H9 (cell line): ENCODE measurements at regions not wholly inside any gene's neighbourhood (a gene's known extent, or its start where the extent isn't known, plus 50 kb on each side); places are given as distances from the start of the nearest gene placed in this dataset.

Experiments
- DNase-seq: peaks from one replicate; pipeline ENCODE4 v3.0.0-alpha.2; 2017
- H2AFZ ChIP-seq: one replicate; pipeline ENCODE4 v1.6.1; 2013; ENCODE audit warnings: mild to moderate bottlenecking, low read length, control low read depth, moderate library complexity
- H2AK5ac ChIP-seq: 2 replicates; pipeline ENCODE4 v1.6.1; 2013; ENCODE audit warnings: low read length, control low read depth, mixed read lengths; ENCODE audit not compliant: insufficient read length
- H2BK120ac ChIP-seq: one replicate; pipeline ENCODE4 v1.6.1; 2013; ENCODE audit warnings: low read depth, mild to moderate bottlenecking, low read length, control low read depth, inconsistent platforms; ENCODE audit not compliant: poor library complexity, severe bottlenecking
- H2BK12ac ChIP-seq: 2 replicates; pipeline ENCODE4 v1.6.1; 2013; ENCODE audit warnings: low read length, control low read depth, mixed read lengths, low read depth; ENCODE audit not compliant: insufficient read length
- H2BK15ac ChIP-seq: 2 replicates; pipeline ENCODE4 v1.6.1; 2013; ENCODE audit warnings: low read depth, low read length, control low read depth
- H2BK20ac ChIP-seq: one replicate; pipeline ENCODE4 v1.6.1; 2013; ENCODE audit warnings: low read depth, mild to moderate bottlenecking, low read length, control low read depth, inconsistent platforms; ENCODE audit not compliant: poor library complexity, severe bottlenecking
- H2BK5ac ChIP-seq: 2 replicates; pipeline ENCODE4 v1.6.1; 2013; ENCODE audit warnings: low read length, control low read depth, mixed read lengths; ENCODE audit not compliant: insufficient read length
- H3K14ac ChIP-seq: 2 replicates; pipeline ENCODE4 v1.6.1; 2013; ENCODE audit warnings: low read length, control low read depth; ENCODE audit not compliant: insufficient read depth
- H3K18ac ChIP-seq: 2 replicates; pipeline ENCODE4 v1.6.1; 2013; ENCODE audit warnings: low read depth, mild to moderate bottlenecking, mixed read lengths, low read length, control low read depth; ENCODE audit not compliant: insufficient read length
- H3K23ac ChIP-seq: 2 replicates; pipeline ENCODE4 v1.6.1; 2013; ENCODE audit warnings: low read length, control low read depth, mixed read lengths, low read depth; ENCODE audit not compliant: insufficient read length
- H3K23me2 ChIP-seq: 2 replicates; pipeline ENCODE4 v1.6.1; 2013; ENCODE audit warnings: low read depth, mild to moderate bottlenecking, mixed read lengths, low read length, control low read depth; ENCODE audit not compliant: insufficient read length, poor library complexity, severe bottlenecking
- H3K27ac ChIP-seq: 2 replicates; pipeline ENCODE4 v1.5.1; 2013; ENCODE audit warnings: low read length, control low read depth, mixed read lengths, low read depth; ENCODE audit not compliant: insufficient read length
- H3K27me3 ChIP-seq: 2 replicates; pipeline ENCODE4 v1.6.1; 2013; ENCODE audit warnings: low read length, control low read depth, inconsistent platforms; ENCODE audit not compliant: insufficient read depth
- H3K4ac ChIP-seq: 2 replicates; pipeline ENCODE4 v1.6.1; 2013; ENCODE audit warnings: low read depth, mild to moderate bottlenecking, control low read depth, inconsistent platforms, low read length, moderate library complexity
- H3K4me1 ChIP-seq: 2 replicates; pipeline ENCODE4 v1.6.1; 2013; ENCODE audit warnings: low read length, control low read depth, inconsistent platforms; ENCODE audit not compliant: insufficient read depth
- H3K4me2 ChIP-seq: 2 replicates; pipeline ENCODE4 v1.6.1; 2013; ENCODE audit warnings: low read length, control low read depth, mixed read lengths; ENCODE audit not compliant: insufficient read length, insufficient read depth
- H3K56ac ChIP-seq: 2 replicates; pipeline ENCODE4 v1.6.1; 2013; ENCODE audit warnings: low read depth, mild to moderate bottlenecking, mixed read lengths, low read length, control low read depth; ENCODE audit not compliant: insufficient read length
- H3K79me1 ChIP-seq: 2 replicates; pipeline ENCODE4 v1.6.1; 2013; ENCODE audit warnings: low read depth, mild to moderate bottlenecking, moderate library complexity, low read length, control low read depth, inconsistent platforms; ENCODE audit not compliant: insufficient read depth, poor library complexity, severe bottlenecking
- H3K79me2 ChIP-seq: 2 replicates; pipeline ENCODE4 v1.6.1; 2013; ENCODE audit warnings: low read length, control low read depth, inconsistent platforms; ENCODE audit not compliant: insufficient read depth
- H3K9ac ChIP-seq: 2 replicates; pipeline ENCODE4 v1.6.1; 2013; ENCODE audit warnings: low read length, control low read depth, mixed read lengths; ENCODE audit not compliant: insufficient read length; ENCODE audit errors: extremely low read depth
- H3K9me3 ChIP-seq: one replicate; pipeline ENCODE4 v1.6.1; 2013; ENCODE audit warnings: low read depth, low read length, inconsistent platforms; ENCODE audit not compliant: control insufficient read depth
- H3T11ph ChIP-seq: one replicate; pipeline ENCODE4 v1.6.1; 2013; ENCODE audit warnings: mild to moderate bottlenecking, low read length, control low read depth, inconsistent platforms
- H4K20me1 ChIP-seq: one replicate; pipeline ENCODE4 v1.6.1; 2013; ENCODE audit not compliant: control insufficient read depth, insufficient read length, insufficient read depth
- H4K5ac ChIP-seq: 2 replicates; pipeline ENCODE4 v1.6.1; 2013; ENCODE audit warnings: low read depth, mild to moderate bottlenecking, mixed read lengths, low read length, control low read depth; ENCODE audit not compliant: insufficient read length
- H4K8ac ChIP-seq: replicated peaks from 2 replicates; pipeline ENCODE4 v1.6.1; 2013; ENCODE audit warnings: low read length, control low read depth, mixed read lengths, low read depth; ENCODE audit not compliant: insufficient read length
- H4K91ac ChIP-seq: 2 replicates; pipeline ENCODE4 v1.6.1; 2013; ENCODE audit warnings: low read depth, mild to moderate bottlenecking, moderate library complexity, mixed read lengths, low read length, control low read depth; ENCODE audit not compliant: insufficient read length
- H3K27ac Mint-ChIP-seq, 3 experiments: 2 replicates in 2 of 3; 3 replicates in 1 of 3; pipeline ENCODE4 v1.8.0; 2020 to 2021; ENCODE audit warnings: mixed read lengths in 3 of 3, mild to moderate bottlenecking in 1 of 3, moderate library complexity in 1 of 3
- H3K27me3 Mint-ChIP-seq: 2 replicates; pipeline ENCODE4 v1.8.0; 2021; ENCODE audit warnings: low read depth, mild to moderate bottlenecking, moderate library complexity, mixed read lengths
- H3K36me3 Mint-ChIP-seq, 3 experiments: 2 replicates in 2 of 3; 3 replicates in 1 of 3; pipeline ENCODE4 v1.8.0; 2020 to 2021; ENCODE audit warnings: low read depth in 3 of 3, mixed read lengths in 3 of 3; ENCODE audit not compliant: insufficient read depth in 1 of 3
- H3K4me1 Mint-ChIP-seq, 2 experiments: 2 replicates each; pipeline ENCODE4 v1.8.0; 2020; ENCODE audit warnings: mixed read lengths in 2 of 2
- H3K4me3 Mint-ChIP-seq, 2 experiments: 2 replicates in 1 of 2; 3 replicates in 1 of 2; pipeline ENCODE4 v1.8.0; 2020 to 2021; ENCODE audit warnings: mild to moderate bottlenecking in 2 of 2, mixed read lengths in 2 of 2, moderate library complexity in 1 of 2
- H3K9me3 Mint-ChIP-seq, 2 experiments: 2 replicates in 1 of 2; 3 replicates in 1 of 2; pipeline ENCODE4 v1.8.0; 2020; ENCODE audit warnings: mild to moderate bottlenecking in 2 of 2, mixed read lengths in 2 of 2, moderate library complexity in 1 of 2
- CTCF ChIP-seq: fragments of 200-600 bp; sonication (generic); conservative IDR thresholded peaks from 3 replicates; pipeline ENCODE4 v1.8.0; 2021; ENCODE audit warnings: antibody characterized with exemption, mild to moderate bottlenecking
- WGBS: extraction: QIAGEN DNeasy Blood & Tissue Kit; methylation state at CpG from one replicate; pipeline ENCODE4 v1.1.7; 2013; ENCODE audit warnings: missing lambda C conversion rate, low lambda C conversion rate, mixed read lengths; ENCODE audit not compliant: insufficient read length; ENCODE audit errors: extremely low coverage; 5-methylcytosine and 5-hydroxymethylcytosine counted together

GRCh38 chr3:147807776-147808175 lies 398.6 kb downstream of the ZIC1 start:
- TF ChIP-seq CTCF = no peak
- no peak overlapping the region for H3K27ac ChIP-seq
- H3K23me2 ChIP-seq = no peaks in the 10 kb centered on the region
- H2BK15ac ChIP-seq = no peak overlapping the region
- no peak overlapping the region for H3T11ph ChIP-seq
- no peak overlapping the region for H2BK20ac ChIP-seq
- DNase-seq = no peak
- H3K36me3 Mint-ChIP-seq = no peaks in the 10 kb centered on the region
- no peak overlapping the region for H3K56ac ChIP-seq
- H3K4ac ChIP-seq = no peak overlapping the region
- no peak overlapping the region for H2AFZ ChIP-seq
- peaks cover 0 to 5% of the 10 kb centered on the region in 2 experiments; a peak in 1 of 4 replicates for H3K4me1 Mint-ChIP-seq
- no CpG with 5 or more reads among the region's 1 CpG for WGBS
- no peaks in the 10 kb centered on the region for H3K27me3 Mint-ChIP-seq
- H3K27ac Mint-ChIP-seq = no peak overlapping the region
- no peaks in the 10 kb centered on the region for H3K27me3 ChIP-seq
- H4K91ac ChIP-seq = no peak overlapping the region
- H2BK12ac ChIP-seq = no peak overlapping the region
- H3K79me1 ChIP-seq = no peaks in the 10 kb centered on the region
- no peak overlapping the region for H3K14ac ChIP-seq
- no peak overlapping the region for H3K9ac ChIP-seq
- H3K18ac ChIP-seq = no peak overlapping the region
- no peak overlapping the region for H3K4me2 ChIP-seq
- H3K79me2 ChIP-seq = no peaks in the 10 kb centered on the region
- H3K4me1 ChIP-seq = no peaks in the 10 kb centered on the region
- H2BK120ac ChIP-seq = no peak overlapping the region
- H3K4me3 Mint-ChIP-seq = no peak overlapping the region
- H3K9me3 ChIP-seq = no peaks in the 10 kb centered on the region
- H2AK5ac ChIP-seq = no peak overlapping the region
- H3K23ac ChIP-seq = no peak overlapping the region
- H4K5ac ChIP-seq = no peak overlapping the region
- H2BK5ac ChIP-seq = no peak overlapping the region
- H4K8ac ChIP-seq = no peak overlapping the region
- H4K20me1 ChIP-seq = no peaks in the 10 kb centered on the region
- H3K9me3 Mint-ChIP-seq = no peaks in the 10 kb centered on the region
